Spleen (tissue), 11 donors: ENCODE measurements at regions not wholly inside any gene's neighbourhood (a gene's known extent, or its start where the extent isn't known, plus 50 kb on each side); places are given as distances from the start of the nearest gene placed in this dataset.

Experiments used
- DNase-seq: peaks from one replicate; pipeline ENCODE4 v3.0.0-alpha.2; 2020
- H3K27ac ChIP-seq, 8 donors: fragments of 200-600 bp; sonication (generic) in 7 of 8; 1 replicate in 4 of 8; 2 replicates in 4 of 8; pipeline versions ENCODE4 v1.5.0 to v1.8.0; 2016 to 2021; ENCODE audit warnings: inconsistent platforms in 4 of 8, mild to moderate bottlenecking in 4 of 8, moderate library complexity in 1 of 8
- H3K27me3 ChIP-seq, 7 donors: fragments of 200-600 bp; sonication (generic) in 6 of 7; replicated peaks in 1 of 7; 1 replicate in 4 of 7; 2 replicates in 3 of 7; pipeline versions ENCODE4 v1.5.0 to v1.8.0; 2016 to 2021; ENCODE audit warnings: inconsistent platforms in 3 of 7, mild to moderate bottlenecking in 1 of 7
- H3K36me3 ChIP-seq, 6 donors: fragments of 200-600 bp; sonication (generic) in 5 of 6; 1 replicate in 4 of 6; 2 replicates in 2 of 6; pipeline versions ENCODE4 v1.5.0 to v1.8.0; 2016 to 2021; ENCODE audit warnings: inconsistent platforms in 2 of 6
- H3K4me1 ChIP-seq, 6 donors: fragments of 200-600 bp; sonication (generic) in 5 of 6; 1 replicate in 3 of 6; 2 replicates in 3 of 6; pipeline versions ENCODE4 v1.5.0 to v1.8.0; 2016 to 2021; ENCODE audit warnings: inconsistent platforms in 3 of 6
- H3K4me3 ChIP-seq, 8 donors: fragments of 200-600 bp; sonication (generic) in 7 of 8; 1 replicate in 4 of 8; 2 replicates in 4 of 8; pipeline versions ENCODE4 v1.5.0 to v1.8.0; 2016 to 2021; ENCODE audit warnings: inconsistent platforms in 4 of 8, mild to moderate bottlenecking in 4 of 8, moderate library complexity in 2 of 8
- H3K9me3 ChIP-seq, 8 donors: fragments of 200-600 bp; sonication (generic) in 7 of 8; 1 replicate in 4 of 8; 2 replicates in 4 of 8; pipeline versions ENCODE4 v1.5.0 to v1.8.0; 2016 to 2021; ENCODE audit warnings: inconsistent platforms in 4 of 8
- CTCF ChIP-seq, 11 experiments: fragments of 200-600 bp in 7 of 11; fragments of 450-650 bp in 4 of 11; sonication (generic) in 4 of 11; IDR thresholded peaks in 8 of 11; conservative IDR thresholded peaks in 3 of 11; 1 replicate in 7 of 11; 2 replicates in 4 of 11; pipeline versions ENCODE4 v1.4.0 to v1.8.0; 2016 to 2021; ENCODE audit warnings: antibody characterized with exemption in 11 of 11, inconsistent platforms in 4 of 11, mild to moderate bottlenecking in 1 of 11
- POLR2A ChIP-seq, 3 donors: fragments of 450-650 bp; IDR thresholded peaks; one replicate each; pipeline ENCODE4 v1.5.1; 2017; ENCODE audit warnings: antibody characterized with exemption in 3 of 3, mild to moderate bottlenecking in 1 of 3
- POLR2AphosphoS5 ChIP-seq, 3 donors: sonication (generic); formaldehyde crosslinking; IDR thresholded peaks; one replicate each; pipeline ENCODE4 v1.5.1; 2017; ENCODE audit warnings: antibody characterized with exemption in 3 of 3
- WGBS, 5 donors: extraction: QIAGEN DNeasy Blood & Tissue Kit in 3 of 5; methylation state at CpG; one replicate each; pipeline versions ENCODE4 v1.1.5 to v1.1.7; 2013 to 2018; 5-methylcytosine and 5-hydroxymethylcytosine counted together
- intact Hi-C: fragments of 100-400 bp; cut with DNase I; formaldehyde crosslinking; loops from one replicate; pipeline ENCODE4 v1.15.0; 2023; ENCODE audit warnings: low total_unique reads
- donor health status: healthy with polysubstance abuse.
- donor health status: DM: no; HTN: no; CAD: no; lungs with moderate emphysema.
- donor health status: DM: no; HTN: no; CAD: no.
- donor health status: Bipolar disorder and iron deficiency.
- donor health status: healthy.
- donor health status: DM: no; HTN: no; CAD: no.
- donor health status: DM: yes; HTN: yes; CAD: no.

DNA sequence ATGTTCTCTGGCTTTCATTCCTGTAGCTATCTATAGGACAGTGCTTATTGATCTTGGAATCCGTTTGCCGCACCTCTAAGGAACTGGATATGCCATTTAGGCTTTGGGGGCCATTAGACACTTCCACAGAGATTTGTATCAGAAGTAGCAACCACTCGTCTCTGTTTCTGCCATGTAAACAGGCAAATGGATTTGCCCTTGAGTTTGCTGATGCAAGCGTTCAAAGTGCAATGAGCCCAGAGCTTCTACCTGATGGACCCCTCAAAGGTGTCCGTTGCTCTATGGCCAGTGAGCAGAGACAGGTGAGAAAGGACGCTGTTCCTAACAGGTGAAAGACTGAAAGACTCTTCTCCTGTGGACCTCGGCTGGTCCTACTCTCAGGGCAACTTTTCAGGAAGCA is 302.9 kb downstream of the ZNF536 start:
- H3K4me1 ChIP-seq: no peaks in the 10 kb centered on the region
- TF ChIP-seq CTCF (IDR thresholded peaks at IDR 0.05 in 8 of 11, conservative IDR thresholded peaks at IDR 0.05 in 3 of 11) (no peak), POLR2AphosphoS5 (IDR thresholded peaks at IDR 0.05) (no peak), POLR2A (IDR thresholded peaks at IDR 0.05) (no peak)
- H3K27ac ChIP-seq: no peak overlapping the region
- no peaks in the 10 kb centered on the region for H3K36me3 ChIP-seq
- intact Hi-C loops: no loop called here
- H3K27me3 ChIP-seq: peaks cover 0 to 39% (median 0%) of the 10 kb centered on the region in 7 donors
- H3K9me3 ChIP-seq: no peaks in the 10 kb centered on the region
- 74 to 86% (median 79%) methylated on average over 7 of the region's 7 CpGs for WGBS, 5 donors
- DNase-seq: no peak
- H3K4me3 ChIP-seq: no peak overlapping the region

DNA sequence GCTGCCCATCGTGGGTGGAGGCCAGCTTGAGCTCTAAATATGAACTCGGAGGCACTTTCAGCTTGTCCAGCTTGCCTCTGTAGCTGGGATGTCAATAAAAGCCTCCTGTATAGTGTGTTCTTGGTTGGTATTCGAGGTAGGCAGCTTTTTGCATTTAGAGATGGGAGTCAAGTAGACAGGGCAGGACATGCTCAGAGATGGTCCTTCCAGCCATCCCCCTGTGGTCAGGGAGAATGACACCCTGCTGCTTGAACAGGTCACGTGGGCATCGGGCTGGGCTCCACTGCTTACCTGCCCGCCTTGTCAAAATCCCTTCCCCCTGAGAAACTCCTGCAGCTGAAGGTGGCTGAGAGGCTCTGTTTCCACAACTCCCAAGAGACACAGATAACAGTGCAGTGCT is 302.5 kb downstream of the ZNF536 start:
- H3K36me3 ChIP-seq: no peaks in the 10 kb centered on the region
- H3K4me1 ChIP-seq: peaks cover 0 to under 1% (median 0%) of the 10 kb centered on the region in 6 donors
- peak; percentile 34 for DNase-seq
- no peaks in the 10 kb centered on the region for H3K9me3 ChIP-seq
- no peak overlapping the region for H3K4me3 ChIP-seq
- H3K27ac ChIP-seq: no peak overlapping the region
- WGBS, 5 donors: 72 to 79% (median 74%) methylated on average over 6 of the region's 6 CpGs
- TF ChIP-seq POLR2AphosphoS5 (IDR thresholded peaks at IDR 0.05) (no peak), POLR2A (IDR thresholded peaks at IDR 0.05) (no peak), CTCF (IDR thresholded peaks at IDR 0.05 in 8 of 11, conservative IDR thresholded peaks at IDR 0.05 in 3 of 11) (no peak)
- intact Hi-C loops: no loop called here
- peaks cover 0 to 42% (median 0%) of the 10 kb centered on the region in 7 donors for H3K27me3 ChIP-seq

- intact Hi-C loops: no loop called here
- peak; percentile 58 for DNase-seq
- 79 to 87% (median 83%) methylated on average over 8 of the region's 8 CpGs for WGBS, 5 donors
- H3K27ac ChIP-seq: no peak overlapping the region
- peaks cover 0 to 10% (median 0%) of the 10 kb centered on the region in 6 donors for H3K4me1 ChIP-seq
- no peaks in the 10 kb centered on the region for H3K9me3 ChIP-seq
- TF ChIP-seq POLR2A (IDR thresholded peaks at IDR 0.05): no peak
- TF ChIP-seq CTCF (IDR thresholded peaks at IDR 0.05 in 8 of 11, conservative IDR thresholded peaks at IDR 0.05 in 3 of 11): no peak
- TF ChIP-seq POLR2AphosphoS5 (IDR thresholded peaks at IDR 0.05): no peak
- no peaks in the 10 kb centered on the region for H3K36me3 ChIP-seq
- no peak overlapping the region for H3K4me3 ChIP-seq
- H3K27me3 ChIP-seq: peaks cover 0 to 50% (median 5%) of the 10 kb centered on the region in 7 donors
These were observed 301.2 kb downstream of the ZNF536 start for GRCh38 chr19:30673336-30673735.

GRCh38 chr19:30672926-30673325 is 300.7 kb downstream of the ZNF536 start:
- Histone ChIP-seq H3K9me3 (no peaks in the 10 kb centered on the region), H3K4me1 (peaks cover 0 to 10% (median 0%) of the 10 kb centered on the region in 6 donors), H3K27ac (no peak overlapping the region), H3K27me3 (peaks cover 0 to 50% (median 5%) of the 10 kb centered on the region in 7 donors), H3K36me3 (no peaks in the 10 kb centered on the region), H3K4me3 (no peak overlapping the region)
- peak; percentile 56 for DNase-seq
- 72 to 79% (median 76%) methylated on average over 5 of the region's 5 CpGs for WGBS, 5 donors
- intact Hi-C loops: no loop called here
- no peak for TF ChIP-seq CTCF (IDR thresholded peaks at IDR 0.05 in 8 of 11, conservative IDR thresholded peaks at IDR 0.05 in 3 of 11)
- TF ChIP-seq POLR2A (IDR thresholded peaks at IDR 0.05): no peak
- no peak for TF ChIP-seq POLR2AphosphoS5 (IDR thresholded peaks at IDR 0.05)
